Epithelial cell of proximal tubule (primary cell): ENCODE measurements at regions not wholly inside any gene's neighbourhood (a gene's known extent, or its start where the extent isn't known, plus 50 kb on each side); places are given as distances from the start of the nearest gene placed in this dataset.

Source experiments
- DNase-seq: peaks from one replicate; pipeline ENCODE4 v3.0.0-alpha.2; 2011; ENCODE audit warnings: low read depth
- H3K4me3 ChIP-seq: 2 replicates; pipeline ENCODE4 v1.5.1; 2011; ENCODE audit warnings: low read depth, mild to moderate bottlenecking, low read length
- TF ChIP-seq, protein P1 (sequence below): conservative IDR thresholded peaks from 2 replicates; pipeline ENCODE4 v1.5.1; 2012; ENCODE audit warnings: low read depth, mild to moderate bottlenecking, low read length

GRCh38 chr15:97196048-97197014 lies 764.2 kb upstream of the ARRDC4 start:
- no peak overlapping the region for H3K4me3 ChIP-seq
- DNase-seq = no peak
- TF ChIP-seq, protein P1, sequence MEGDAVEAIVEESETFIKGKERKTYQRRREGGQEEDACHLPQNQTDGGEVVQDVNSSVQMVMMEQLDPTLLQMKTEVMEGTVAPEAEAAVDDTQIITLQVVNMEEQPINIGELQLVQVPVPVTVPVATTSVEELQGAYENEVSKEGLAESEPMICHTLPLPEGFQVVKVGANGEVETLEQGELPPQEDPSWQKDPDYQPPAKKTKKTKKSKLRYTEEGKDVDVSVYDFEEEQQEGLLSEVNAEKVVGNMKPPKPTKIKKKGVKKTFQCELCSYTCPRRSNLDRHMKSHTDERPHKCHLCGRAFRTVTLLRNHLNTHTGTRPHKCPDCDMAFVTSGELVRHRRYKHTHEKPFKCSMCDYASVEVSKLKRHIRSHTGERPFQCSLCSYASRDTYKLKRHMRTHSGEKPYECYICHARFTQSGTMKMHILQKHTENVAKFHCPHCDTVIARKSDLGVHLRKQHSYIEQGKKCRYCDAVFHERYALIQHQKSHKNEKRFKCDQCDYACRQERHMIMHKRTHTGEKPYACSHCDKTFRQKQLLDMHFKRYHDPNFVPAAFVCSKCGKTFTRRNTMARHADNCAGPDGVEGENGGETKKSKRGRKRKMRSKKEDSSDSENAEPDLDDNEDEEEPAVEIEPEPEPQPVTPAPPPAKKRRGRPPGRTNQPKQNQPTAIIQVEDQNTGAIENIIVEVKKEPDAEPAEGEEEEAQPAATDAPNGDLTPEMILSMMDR = no peak

GRCh38 chr15:97199393-97200051 lies 761.0 kb upstream of the ARRDC4 start:
- no peak overlapping the region for H3K4me3 ChIP-seq
- DNase-seq = no peak
- TF ChIP-seq, protein P1 = no peak

DNA sequence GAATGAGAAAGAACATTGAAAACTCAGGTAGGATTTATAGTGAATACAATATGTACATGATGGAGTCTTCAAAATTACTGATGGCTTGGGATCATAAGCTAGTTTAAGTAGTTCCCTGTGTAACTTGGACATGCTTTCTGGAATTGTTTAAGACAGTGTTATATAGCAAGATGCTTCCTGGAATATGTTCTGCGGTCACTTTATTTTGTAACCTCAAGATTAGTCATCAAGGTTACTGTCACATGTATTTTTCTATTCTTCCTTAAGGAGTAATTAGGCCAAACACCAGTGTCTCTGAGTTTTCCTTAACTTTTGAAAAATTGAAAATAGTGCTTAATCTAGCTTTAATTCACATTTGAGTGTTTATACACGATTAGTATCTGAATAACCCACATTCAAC lies 760.3 kb upstream of the ARRDC4 start:
- no peak overlapping the region for H3K4me3 ChIP-seq
- DNase-seq = no peak
- TF ChIP-seq, protein P1 = no peak

- TF ChIP-seq, protein P1 = no peak
- DNase-seq = no peak
These were observed 750.2 kb upstream of the ARRDC4 start for GRCh38 chr15:97210277-97210676.

DNA sequence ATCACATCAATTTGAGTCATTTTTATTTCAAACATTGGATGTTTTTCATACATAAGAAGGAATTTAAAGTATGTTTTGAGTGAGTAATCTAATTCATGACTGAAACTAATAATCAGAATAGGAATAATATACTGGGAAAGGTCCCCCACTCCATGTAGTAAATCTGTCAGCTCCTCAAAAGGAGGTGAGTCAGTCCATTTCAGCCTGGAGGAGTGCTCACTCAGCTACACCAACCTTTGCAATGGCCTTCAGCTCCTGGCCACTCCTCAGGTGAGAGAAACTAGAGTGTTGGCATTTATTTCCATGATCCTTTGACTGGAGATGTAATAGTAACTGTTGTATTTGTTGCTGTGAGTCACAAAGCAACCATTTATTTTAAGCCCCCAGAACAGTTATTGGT lies 744.9 kb upstream of the ARRDC4 start:
- H3K4me3 ChIP-seq = no peak overlapping the region
- no peak for DNase-seq
- TF ChIP-seq, protein P1 = no peak

More at GRCh38 chr15:97210277-97210676, 750.2 kb upstream of the ARRDC4 start:
- no peak overlapping the region for H3K4me3 ChIP-seq

- no peak overlapping the region for H3K4me3 ChIP-seq
These were observed 736.3 kb upstream of the ARRDC4 start for GRCh38 chr15:97224191-97224641.

More at GRCh38 chr15:97224191-97224641, 736.3 kb upstream of the ARRDC4 start:
- TF ChIP-seq, protein P1 = no peak
- DNase-seq = no peak
